ENCODE measurements at regions not wholly inside any gene's neighbourhood (a gene's known extent, or its start where the extent isn't known, plus 50 kb on each side); places are given as distances from the start of the nearest gene placed in this dataset.
"Not testable (repeated sequence)": the region's sequence is repeated elsewhere in the genome, so short reads cannot be mapped to it uniquely, and the experiment has no call there.

GRCh38 chr3:162984746-162985145, 1488.1 kb downstream of the OTOL1 start:
- no peak overlapping the region for H3K27ac ChIP-seq (ENCODE audit: low read length)
- H3K4me1 ChIP-seq (ENCODE audit: control insufficient read depth, low read depth, low read length), result no peaks in the 10 kb centered on the region
- no peaks in the 10 kb centered on the region for H3K27me3 ChIP-seq (ENCODE audit: control insufficient read depth, insufficient read depth, low read length)
- H3K9ac ChIP-seq (ENCODE audit: low read length), result no peak overlapping the region
- H3K36me3 ChIP-seq (ENCODE audit: control insufficient read depth, low read depth, low read length), result no peaks in the 10 kb centered on the region
- no peak overlapping the region for H3K4me3 ChIP-seq (ENCODE audit: low read length)
- H3K9me3 ChIP-seq (ENCODE audit: control insufficient read depth, low read depth, low read length), result no peaks in the 10 kb centered on the region

GRCh38 chr3:162987085-162987794, 1490.6 kb downstream of the OTOL1 start:
- not testable (repeated sequence) for H3K4me1 ChIP-seq (ENCODE audit: control insufficient read depth, low read depth, low read length); H3K36me3 ChIP-seq (ENCODE audit: control insufficient read depth, low read depth, low read length); H3K27me3 ChIP-seq (ENCODE audit: control insufficient read depth, insufficient read depth, low read length); H3K4me3 ChIP-seq (ENCODE audit: low read length); H3K27ac ChIP-seq (ENCODE audit: low read length); H3K9ac ChIP-seq (ENCODE audit: low read length); H3K9me3 ChIP-seq (ENCODE audit: control insufficient read depth, low read depth, low read length)

- H3K27me3 ChIP-seq (ENCODE audit: control insufficient read depth, insufficient read depth, low read length), result no peaks in the 10 kb centered on the region
- no peaks in the 10 kb centered on the region for H3K36me3 ChIP-seq (ENCODE audit: control insufficient read depth, low read depth, low read length)
- H3K27ac ChIP-seq (ENCODE audit: low read length), result no peak overlapping the region
- peaks cover 3% of the 10 kb centered on the region for H3K9me3 ChIP-seq (ENCODE audit: control insufficient read depth, low read depth, low read length)
- H3K4me1 ChIP-seq (ENCODE audit: control insufficient read depth, low read depth, low read length), result no peaks in the 10 kb centered on the region
- no peak overlapping the region for H3K9ac ChIP-seq (ENCODE audit: low read length)
- H3K4me3 ChIP-seq (ENCODE audit: low read length), result no peak overlapping the region
Observed at GRCh38 chr3:162992741-162993140, 1496.1 kb downstream of the OTOL1 start.

GRCh38 chr3:162994165-162994564, 1497.6 kb downstream of the OTOL1 start:
- Histone ChIP-seq H3K36me3 (ENCODE audit: control insufficient read depth, low read depth, low read length) (no peaks in the 10 kb centered on the region), H3K9ac (ENCODE audit: low read length) (no peak overlapping the region), H3K4me3 (ENCODE audit: low read length) (no peak overlapping the region), H3K27me3 (ENCODE audit: control insufficient read depth, insufficient read depth, low read length) (no peaks in the 10 kb centered on the region), H3K27ac (ENCODE audit: low read length) (no peak overlapping the region), H3K9me3 (ENCODE audit: control insufficient read depth, low read depth, low read length) (peaks cover 3% of the 10 kb centered on the region), H3K4me1 (ENCODE audit: control insufficient read depth, low read depth, low read length) (peaks cover 4% of the 10 kb centered on the region)

GRCh38 chr3:162996368-162996767, 1499.8 kb downstream of the OTOL1 start:
- Histone ChIP-seq H3K36me3 (ENCODE audit: control insufficient read depth, low read depth, low read length) (no peaks in the 10 kb centered on the region), H3K4me3 (ENCODE audit: low read length) (no peak overlapping the region), H3K4me1 (ENCODE audit: control insufficient read depth, low read depth, low read length) (peaks cover 4% of the 10 kb centered on the region), H3K9me3 (ENCODE audit: control insufficient read depth, low read depth, low read length) (peaks cover 3% of the 10 kb centered on the region), H3K27ac (ENCODE audit: low read length) (no peak overlapping the region), H3K9ac (ENCODE audit: low read length) (no peak overlapping the region), H3K27me3 (ENCODE audit: control insufficient read depth, insufficient read depth, low read length) (no peaks in the 10 kb centered on the region)

GRCh38 chr3:162998205-162998604, 1501.6 kb downstream of the OTOL1 start:
- no peak overlapping the region for H3K9ac ChIP-seq (ENCODE audit: low read length)
- H3K27me3 ChIP-seq (ENCODE audit: control insufficient read depth, insufficient read depth, low read length), result no peaks in the 10 kb centered on the region
- no peaks in the 10 kb centered on the region for H3K36me3 ChIP-seq (ENCODE audit: control insufficient read depth, low read depth, low read length)
- no peak overlapping the region for H3K4me3 ChIP-seq (ENCODE audit: low read length)
- no peak overlapping the region for H3K27ac ChIP-seq (ENCODE audit: low read length)
- H3K9me3 ChIP-seq (ENCODE audit: control insufficient read depth, low read depth, low read length), result peaks cover 3% of the 10 kb centered on the region
- peaks cover 4% of the 10 kb centered on the region for H3K4me1 ChIP-seq (ENCODE audit: control insufficient read depth, low read depth, low read length)

GRCh38 chr3:163011596-163011995, 1515.0 kb downstream of the OTOL1 start:
- Histone ChIP-seq H3K4me3 (ENCODE audit: low read length) (no peak overlapping the region), H3K36me3 (ENCODE audit: control insufficient read depth, low read depth, low read length) (no peaks in the 10 kb centered on the region), H3K9ac (ENCODE audit: low read length) (no peak overlapping the region), H3K27ac (ENCODE audit: low read length) (no peak overlapping the region), H3K4me1 (ENCODE audit: control insufficient read depth, low read depth, low read length) (no peaks in the 10 kb centered on the region), H3K27me3 (ENCODE audit: control insufficient read depth, insufficient read depth, low read length) (no peaks in the 10 kb centered on the region), H3K9me3 (ENCODE audit: control insufficient read depth, low read depth, low read length) (no peaks in the 10 kb centered on the region)

- H3K4me1 ChIP-seq (ENCODE audit: control insufficient read depth, low read depth, low read length), result no peaks in the 10 kb centered on the region
- H3K27ac ChIP-seq (ENCODE audit: low read length), result no peak overlapping the region
- H3K4me3 ChIP-seq (ENCODE audit: low read length), result no peak overlapping the region
- H3K9ac ChIP-seq (ENCODE audit: low read length), result no peak overlapping the region
- H3K9me3 ChIP-seq (ENCODE audit: control insufficient read depth, low read depth, low read length), result peaks cover 5% of the 10 kb centered on the region
- no peaks in the 10 kb centered on the region for H3K27me3 ChIP-seq (ENCODE audit: control insufficient read depth, insufficient read depth, low read length)
- no peaks in the 10 kb centered on the region for H3K36me3 ChIP-seq (ENCODE audit: control insufficient read depth, low read depth, low read length)
Observed at GRCh38 chr3:163016251-163016650, 1519.6 kb downstream of the OTOL1 start.

- Histone ChIP-seq H3K9me3 (ENCODE audit: control insufficient read depth, low read depth, low read length) (peaks cover 5% of the 10 kb centered on the region), H3K4me3 (ENCODE audit: low read length) (no peak overlapping the region), H3K36me3 (ENCODE audit: control insufficient read depth, low read depth, low read length) (no peaks in the 10 kb centered on the region), H3K27me3 (ENCODE audit: control insufficient read depth, insufficient read depth, low read length) (no peaks in the 10 kb centered on the region), H3K9ac (ENCODE audit: low read length) (no peak overlapping the region), H3K27ac (ENCODE audit: low read length) (no peak overlapping the region), H3K4me1 (ENCODE audit: control insufficient read depth, low read depth, low read length) (no peaks in the 10 kb centered on the region)
Observed at GRCh38 chr3:163018067-163018466, 1521.5 kb downstream of the OTOL1 start.

- Histone ChIP-seq H3K9me3 (ENCODE audit: control insufficient read depth, low read depth, low read length) (peaks cover 5% of the 10 kb centered on the region), H3K4me1 (ENCODE audit: control insufficient read depth, low read depth, low read length) (no peaks in the 10 kb centered on the region), H3K9ac (ENCODE audit: low read length) (no peak overlapping the region), H3K4me3 (ENCODE audit: low read length) (no peak overlapping the region), H3K36me3 (ENCODE audit: control insufficient read depth, low read depth, low read length) (no peaks in the 10 kb centered on the region), H3K27me3 (ENCODE audit: control insufficient read depth, insufficient read depth, low read length) (no peaks in the 10 kb centered on the region), H3K27ac (ENCODE audit: low read length) (no peak overlapping the region)
Observed at GRCh38 chr3:163018664-163019063, 1522.1 kb downstream of the OTOL1 start.

- no peak overlapping the region for H3K4me3 ChIP-seq (ENCODE audit: low read length)
- no peak overlapping the region for H3K9ac ChIP-seq (ENCODE audit: low read length)
- H3K27me3 ChIP-seq (ENCODE audit: control insufficient read depth, insufficient read depth, low read length), result no peaks in the 10 kb centered on the region
- H3K4me1 ChIP-seq (ENCODE audit: control insufficient read depth, low read depth, low read length), result no peaks in the 10 kb centered on the region
- peaks cover 5% of the 10 kb centered on the region for H3K9me3 ChIP-seq (ENCODE audit: control insufficient read depth, low read depth, low read length)
- no peaks in the 10 kb centered on the region for H3K36me3 ChIP-seq (ENCODE audit: control insufficient read depth, low read depth, low read length)
- no peak overlapping the region for H3K27ac ChIP-seq (ENCODE audit: low read length)
Observed at GRCh38 chr3:163019260-163019659, 1522.7 kb downstream of the OTOL1 start.

GRCh38 chr3:163033652-163034051, 1537.0 kb downstream of the OTOL1 start:
- Histone ChIP-seq H3K36me3 (ENCODE audit: control insufficient read depth, low read depth, low read length) (no peaks in the 10 kb centered on the region), H3K4me3 (ENCODE audit: low read length) (no peak overlapping the region), H3K27ac (ENCODE audit: low read length) (no peak overlapping the region), H3K27me3 (ENCODE audit: control insufficient read depth, insufficient read depth, low read length) (no peaks in the 10 kb centered on the region), H3K4me1 (ENCODE audit: control insufficient read depth, low read depth, low read length) (no peaks in the 10 kb centered on the region), H3K9me3 (ENCODE audit: control insufficient read depth, low read depth, low read length) (no peaks in the 10 kb centered on the region), H3K9ac (ENCODE audit: low read length) (no peak overlapping the region)

Measured in iPS-18a (cell line).